ENCODE measurements at regions not wholly inside any gene's neighbourhood (a gene's known extent, or its start where the extent isn't known, plus 50 kb on each side); places are given as distances from the start of the nearest gene placed in this dataset.

GRCh38 chr1:53408013-53408754 is 51.0 kb upstream of the DMRTB1 start:
- no peak overlapping the region for H3K27ac ChIP-seq
- 73 to 84% methylated on average over 6 of the region's 6 CpGs for WGBS, 2 donors
- TF ChIP-seq, protein P1, sequence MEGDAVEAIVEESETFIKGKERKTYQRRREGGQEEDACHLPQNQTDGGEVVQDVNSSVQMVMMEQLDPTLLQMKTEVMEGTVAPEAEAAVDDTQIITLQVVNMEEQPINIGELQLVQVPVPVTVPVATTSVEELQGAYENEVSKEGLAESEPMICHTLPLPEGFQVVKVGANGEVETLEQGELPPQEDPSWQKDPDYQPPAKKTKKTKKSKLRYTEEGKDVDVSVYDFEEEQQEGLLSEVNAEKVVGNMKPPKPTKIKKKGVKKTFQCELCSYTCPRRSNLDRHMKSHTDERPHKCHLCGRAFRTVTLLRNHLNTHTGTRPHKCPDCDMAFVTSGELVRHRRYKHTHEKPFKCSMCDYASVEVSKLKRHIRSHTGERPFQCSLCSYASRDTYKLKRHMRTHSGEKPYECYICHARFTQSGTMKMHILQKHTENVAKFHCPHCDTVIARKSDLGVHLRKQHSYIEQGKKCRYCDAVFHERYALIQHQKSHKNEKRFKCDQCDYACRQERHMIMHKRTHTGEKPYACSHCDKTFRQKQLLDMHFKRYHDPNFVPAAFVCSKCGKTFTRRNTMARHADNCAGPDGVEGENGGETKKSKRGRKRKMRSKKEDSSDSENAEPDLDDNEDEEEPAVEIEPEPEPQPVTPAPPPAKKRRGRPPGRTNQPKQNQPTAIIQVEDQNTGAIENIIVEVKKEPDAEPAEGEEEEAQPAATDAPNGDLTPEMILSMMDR (IDR thresholded peaks at IDR 0.05): no peak
- DNase-seq: no peak
- no peaks in the 10 kb centered on the region for H3K27me3 ChIP-seq
- no peaks in the 10 kb centered on the region for H3K36me3 ChIP-seq
- FAIRE-seq: no peak
- H3K9me3 ChIP-seq: no peaks in the 10 kb centered on the region
- no peak for ATAC-seq
- H3K4me1 ChIP-seq: no peaks in the 10 kb centered on the region
- intact Hi-C loops (cut with DNase I): no loop called here
- no peak overlapping the region for H3K4me3 ChIP-seq

GRCh38 chr1:53408755-53409129 is 50.5 kb upstream of the DMRTB1 start:
- Histone ChIP-seq H3K4me3 (no peak overlapping the region), H3K9me3 (no peaks in the 10 kb centered on the region), H3K36me3 (no peaks in the 10 kb centered on the region), H3K4me1 (no peaks in the 10 kb centered on the region), H3K27ac (no peak overlapping the region), H3K27me3 (no peaks in the 10 kb centered on the region)
- WGBS, 2 donors: 45 to 61% methylated on average over 6 to 7 of the region's 7 CpGs
- ATAC-seq: no peak
- DNase-seq: no peak
- FAIRE-seq: no peak
- TF ChIP-seq, protein P1 (IDR thresholded peaks at IDR 0.05): no peak
- intact Hi-C loops (cut with DNase I): no loop called here

DNA sequence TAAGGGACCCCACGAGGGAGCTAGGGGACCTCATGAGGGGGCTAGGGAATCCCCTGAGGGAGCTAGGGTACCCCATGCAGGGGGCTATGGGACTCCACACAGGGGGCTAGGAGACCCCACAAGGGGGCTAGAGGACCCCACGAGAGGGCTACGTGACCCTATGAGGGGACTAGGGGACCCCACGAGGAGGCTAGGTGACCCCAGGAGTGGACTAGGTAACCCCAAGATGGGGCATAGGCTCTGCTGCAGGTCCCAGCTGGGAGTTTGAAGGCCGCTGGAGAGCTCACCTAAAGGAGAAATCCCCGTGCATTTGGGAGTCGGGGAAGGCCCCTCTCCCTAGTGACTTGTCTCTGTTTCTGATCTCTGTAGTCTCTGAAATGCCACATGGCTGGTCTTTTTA is 50.0 kb upstream of the DMRTB1 start:
- Histone ChIP-seq H3K27me3 (no peaks in the 10 kb centered on the region), H3K27ac (no peak overlapping the region), H3K4me3 (no peak overlapping the region), H3K9me3 (no peaks in the 10 kb centered on the region), H3K4me1 (no peaks in the 10 kb centered on the region), H3K36me3 (no peaks in the 10 kb centered on the region)
- TF ChIP-seq, protein P1 (IDR thresholded peaks at IDR 0.05): no peak
- 70 to 76% methylated on average over 7 of the region's 7 CpGs for WGBS, 2 donors
- no peak for FAIRE-seq
- no peak for DNase-seq
- intact Hi-C loops (cut with DNase I): no loop called here
- ATAC-seq: no peak
